ENCODE measurements at regions not wholly inside any gene's neighbourhood (a gene's known extent, or its start where the extent isn't known, plus 50 kb on each side); places are given as distances from the start of the nearest gene placed in this dataset.

GRCh38 chr9:82604947-82605656 is 457.8 kb downstream of the RASEF start (continued):
- TF ChIP-seq ZNF596 (tag by site-specific recombination; IDR thresholded peaks at IDR 0.05) = no peak
- no peak for TF ChIP-seq ZNF561 (tag by site-specific recombination; IDR thresholded peaks at IDR 0.05; ENCODE audit: borderline replicate concordance)
- TF ChIP-seq ZNF362 (tag by site-specific recombination; IDR thresholded peaks at IDR 0.05) = no peak
- no peak for TF ChIP-seq ZBTB8A (tag by site-specific recombination; IDR thresholded peaks at IDR 0.05)

GRCh38 chr9:82605657-82606031 is 457.3 kb downstream of the RASEF start:
- peaks cover 12% of the 10 kb centered on the region; the same call in 1 of the 2 replicates for H3K4me1 ChIP-seq (ENCODE audit: control insufficient read depth, insufficient read depth, low read length)
- H3K36me3 ChIP-seq (ENCODE audit: control insufficient read depth in 2 of 2, insufficient read depth in 1 of 2, low read length in 2 of 2) = no peaks in the 10 kb centered on the region
- ChIA-PET CTCF (interaction anchor here (0.5 to 8.0 kb wide), 25 partner anchors 9 to 1722 kb away, joined by 3 to 83 read pairs (median 5); no protein-coding TSS in a partner anchor), POLR2A (interaction anchor here (1.0 to 1.1 kb wide), 2 partner anchors 200 to 915 kb away, joined by 3 read pairs; no protein-coding TSS in a partner anchor)
- H3K9me3 ChIP-seq (ENCODE audit: control insufficient read depth, insufficient read depth, low read depth, low read length) = no peaks in the 10 kb centered on the region
- no peak for TF ChIP-seq ZSCAN23 (tag by site-specific recombination; IDR thresholded peaks at IDR 0.05)
- no peak for TF ChIP-seq ATF2 (tag by site-specific recombination; IDR thresholded peaks at IDR 0.05; ENCODE audit: low read depth)
- TF ChIP-seq ZNF626 (tag by site-specific recombination; IDR thresholded peaks at IDR 0.05) = no peak
- no peak for TF ChIP-seq ZBTB6 (tag by site-specific recombination; IDR thresholded peaks at IDR 0.05)
- no peak for TF ChIP-seq HIC1 (tag by site-specific recombination; IDR thresholded peaks at IDR 0.05)
- no peak for TF ChIP-seq ZNF280D (tag by site-specific recombination; IDR thresholded peaks at IDR 0.05)
- no peak overlapping the region for H3K4me3 ChIP-seq (ENCODE audit: low read depth, low read length)
- no peak overlapping the region for H3K27ac ChIP-seq (ENCODE audit: extremely low read depth, low read depth, low read length)

- Histone ChIP-seq H3K36me3 (ENCODE audit: control insufficient read depth in 2 of 2, insufficient read depth in 1 of 2, low read length in 2 of 2) (no peaks in the 10 kb centered on the region), H3K9me3 (ENCODE audit: control insufficient read depth, insufficient read depth, low read depth, low read length) (no peaks in the 10 kb centered on the region), H3K27ac (ENCODE audit: extremely low read depth, low read depth, low read length) (no peak overlapping the region), H3K4me3 (ENCODE audit: low read depth, low read length) (no peak overlapping the region), H3K4me1 (ENCODE audit: control insufficient read depth, insufficient read depth, low read length) (peaks cover 8% of the 10 kb centered on the region; the same call in 1 of the 2 replicates)
- ChIA-PET POLR2A (interaction anchor here (1.0 to 1.3 kb wide), 3 partner anchors 199 to 915 kb away, joined by 3 read pairs; no protein-coding TSS in a partner anchor), CTCF (interaction anchor here (0.6 to 8.0 kb wide), 43 partner anchors 9 to 1736 kb away, joined by 3 to 83 read pairs (median 4); no protein-coding TSS in a partner anchor)
- TF ChIP-seq ZNF654 (tag by site-specific recombination; IDR thresholded peaks at IDR 0.05; ENCODE audit: low read depth) (no peak), ZNF701 (tag by site-specific recombination; IDR thresholded peaks at IDR 0.05) (no peak), ZNF184 (tag by site-specific recombination; IDR thresholded peaks at IDR 0.05) (no peak), ZSCAN23 (tag by site-specific recombination; IDR thresholded peaks at IDR 0.05) (no peak), ZBTB6 (tag by site-specific recombination; IDR thresholded peaks at IDR 0.05) (no peak), ZNF169 (tag by site-specific recombination; IDR thresholded peaks at IDR 0.05) (no peak), ZNF510 (tag by site-specific recombination; IDR thresholded peaks at IDR 0.05; ENCODE audit: insufficient replicate concordance) (no peak), HOXD13 (CRISPR knock-in tag; IDR thresholded peaks at IDR 0.05; ENCODE audit: borderline replicate concordance) (no peak), ZNF585B (tag by site-specific recombination; IDR thresholded peaks at IDR 0.05) (no peak), MZF1 (tag by site-specific recombination; IDR thresholded peaks at IDR 0.05; ENCODE audit: borderline replicate concordance) (no peak), ZNF398 (tag by site-specific recombination; IDR thresholded peaks at IDR 0.05) (no peak)
These were observed 456.9 kb downstream of the RASEF start for GRCh38 chr9:82606071-82606470.
